ENCODE measurements at regions not wholly inside any gene's neighbourhood (a gene's known extent, or its start where the extent isn't known, plus 50 kb on each side); places are given as distances from the start of the nearest gene placed in this dataset.
"Not testable (repeated sequence)": the region's sequence is repeated elsewhere in the genome, so short reads cannot be mapped to it uniquely, and the experiment has no call there.

GRCh38 chr2:116787848-116788247, 1026.6 kb upstream of the DDX18 start:
- no peak overlapping the region for H3K4me3 ChIP-seq (ENCODE audit: insufficient read depth, low read length, poor library complexity, severe bottlenecking)
- no peaks in the 10 kb centered on the region for H4K20me1 ChIP-seq (ENCODE audit: low read depth, low read length)
- H3K36me3 ChIP-seq (ENCODE audit: low read length): no peaks in the 10 kb centered on the region
- TF ChIP-seq EZH2phosphoT487 (conservative IDR thresholded peaks at IDR 0.05; ENCODE audit: low read length) (no peak), CTCF (IDR thresholded peaks at IDR 0.05; ENCODE audit: insufficient read depth, low read length, poor library complexity, severe bottlenecking) (no peak)
- H3F3A ChIP-seq (ENCODE audit: insufficient read depth): no peaks in the 10 kb centered on the region
- H3K79me2 ChIP-seq (ENCODE audit: insufficient read depth, low read length): no peaks in the 10 kb centered on the region
- H2AFZ ChIP-seq (ENCODE audit: low read depth, low read length, severe bottlenecking): no peak overlapping the region
- no peak overlapping the region for H3K4me2 ChIP-seq (ENCODE audit: low read depth, low read length, poor library complexity, severe bottlenecking)
- no peak overlapping the region for H3K9ac ChIP-seq (ENCODE audit: low read length)
- H3K9me2 ChIP-seq (replicated peaks; ENCODE audit: insufficient read depth, low read length): no peaks in the 10 kb centered on the region
- H3K27me3 ChIP-seq (ENCODE audit: low read length): no peaks in the 10 kb centered on the region
- no peaks in the 10 kb centered on the region for H3K9me3 ChIP-seq (ENCODE audit: insufficient read depth, low read length)
- no peak overlapping the region for H3K27ac ChIP-seq (ENCODE audit: low read depth, low read length)

- no peaks in the 10 kb centered on the region for H4K20me1 ChIP-seq (ENCODE audit: low read depth, low read length)
- no peaks in the 10 kb centered on the region for H3K9me2 ChIP-seq (replicated peaks; ENCODE audit: insufficient read depth, low read length)
- H3K4me3 ChIP-seq (ENCODE audit: insufficient read depth, low read length, poor library complexity, severe bottlenecking): no peak overlapping the region
- H3K9me3 ChIP-seq (ENCODE audit: insufficient read depth, low read length): peaks cover 5% of the 10 kb centered on the region; the same call in 1 of the 2 replicates
- H3K9ac ChIP-seq (ENCODE audit: low read length): no peak overlapping the region
- no peak overlapping the region for H2AFZ ChIP-seq (ENCODE audit: low read depth, low read length, severe bottlenecking)
- no peak overlapping the region for H3K27ac ChIP-seq (ENCODE audit: low read depth, low read length)
- no peak for TF ChIP-seq EZH2phosphoT487 (conservative IDR thresholded peaks at IDR 0.05; ENCODE audit: low read length)
- TF ChIP-seq CTCF (IDR thresholded peaks at IDR 0.05; ENCODE audit: insufficient read depth, low read length, poor library complexity, severe bottlenecking): no peak
- no peaks in the 10 kb centered on the region for H3K79me2 ChIP-seq (ENCODE audit: insufficient read depth, low read length)
- H3F3A ChIP-seq (ENCODE audit: insufficient read depth): no peaks in the 10 kb centered on the region
- no peaks in the 10 kb centered on the region for H3K36me3 ChIP-seq (ENCODE audit: low read length)
- no peak overlapping the region for H3K4me2 ChIP-seq (ENCODE audit: low read depth, low read length, poor library complexity, severe bottlenecking)
- no peaks in the 10 kb centered on the region for H3K27me3 ChIP-seq (ENCODE audit: low read length)
These were observed 1011.8 kb upstream of the DDX18 start for GRCh38 chr2:116802671-116803070.

- H3K9ac ChIP-seq (ENCODE audit: low read length): no peak overlapping the region
- no peaks in the 10 kb centered on the region for H3K36me3 ChIP-seq (ENCODE audit: low read length)
- no peak overlapping the region for H3K27ac ChIP-seq (ENCODE audit: low read depth, low read length)
- H3K4me3 ChIP-seq (ENCODE audit: insufficient read depth, low read length, poor library complexity, severe bottlenecking): no peak overlapping the region
- H3K4me2 ChIP-seq (ENCODE audit: low read depth, low read length, poor library complexity, severe bottlenecking): no peak overlapping the region
- H3K9me2 ChIP-seq (replicated peaks; ENCODE audit: insufficient read depth, low read length): no peaks in the 10 kb centered on the region
- no peak for TF ChIP-seq CTCF (IDR thresholded peaks at IDR 0.05; ENCODE audit: insufficient read depth, low read length, poor library complexity, severe bottlenecking)
- no peak for TF ChIP-seq EZH2phosphoT487 (conservative IDR thresholded peaks at IDR 0.05; ENCODE audit: low read length)
- no peaks in the 10 kb centered on the region for H4K20me1 ChIP-seq (ENCODE audit: low read depth, low read length)
- no peak overlapping the region for H2AFZ ChIP-seq (ENCODE audit: low read depth, low read length, severe bottlenecking)
- H3F3A ChIP-seq (ENCODE audit: insufficient read depth): no peaks in the 10 kb centered on the region
- H3K9me3 ChIP-seq (ENCODE audit: insufficient read depth, low read length): peaks cover 5% of the 10 kb centered on the region; the same call in 1 of the 2 replicates
- no peaks in the 10 kb centered on the region for H3K79me2 ChIP-seq (ENCODE audit: insufficient read depth, low read length)
- H3K27me3 ChIP-seq (ENCODE audit: low read length): no peaks in the 10 kb centered on the region
These were observed 1009.6 kb upstream of the DDX18 start for GRCh38 chr2:116804901-116805300.

- not testable (repeated sequence) for H3K9me2 ChIP-seq (replicated peaks; ENCODE audit: insufficient read depth, low read length); H3F3A ChIP-seq (ENCODE audit: insufficient read depth); H3K9ac ChIP-seq (ENCODE audit: low read length); H3K36me3 ChIP-seq (ENCODE audit: low read length); H3K27ac ChIP-seq (ENCODE audit: low read depth, low read length); H3K4me2 ChIP-seq (ENCODE audit: low read depth, low read length, poor library complexity, severe bottlenecking); H3K79me2 ChIP-seq (ENCODE audit: insufficient read depth, low read length); H3K4me3 ChIP-seq (ENCODE audit: insufficient read depth, low read length, poor library complexity, severe bottlenecking); H3K9me3 ChIP-seq (ENCODE audit: insufficient read depth, low read length); H4K20me1 ChIP-seq (ENCODE audit: low read depth, low read length); H3K27me3 ChIP-seq (ENCODE audit: low read length); H2AFZ ChIP-seq (ENCODE audit: low read depth, low read length, severe bottlenecking)
These were observed 1008.0 kb upstream of the DDX18 start for GRCh38 chr2:116806505-116806904.
